ENCODE measurements at regions not wholly inside any gene's neighbourhood (a gene's known extent, or its start where the extent isn't known, plus 50 kb on each side); places are given as distances from the start of the nearest gene placed in this dataset.
"Not testable (repeated sequence)": the region's sequence is repeated elsewhere in the genome, so short reads cannot be mapped to it uniquely, and the experiment has no call there.

DNA sequence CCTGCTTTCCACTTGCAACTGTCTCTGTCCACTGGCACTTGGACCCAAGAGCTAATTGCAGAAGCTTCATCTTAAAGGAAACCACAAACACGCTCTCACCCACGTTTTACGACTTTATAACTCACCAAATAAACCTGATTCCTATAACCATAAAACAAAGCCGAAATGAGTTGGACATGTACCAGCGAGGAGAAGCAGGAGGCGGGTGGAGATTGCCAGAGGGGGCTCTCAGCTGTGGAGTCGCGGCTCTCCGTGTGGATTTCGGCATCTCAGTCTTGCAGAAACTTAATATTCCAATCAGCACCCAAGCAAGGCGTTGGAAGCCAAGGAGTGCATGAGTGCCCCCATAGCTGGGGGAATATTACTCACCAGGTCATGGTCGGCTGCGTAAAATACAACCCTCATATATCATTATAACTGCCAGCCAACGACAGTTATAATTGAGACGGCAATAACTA lies 483.6 kb downstream of the MN1 start:
- DNase-seq (ENCODE audit: low read depth in 1 of 2, low spot score in 1 of 2), result no peak
- TF ChIP-seq JUND (IDR thresholded peaks at IDR 0.05; ENCODE audit: low read depth), result no peak
- in situ Hi-C loops (cut with HindIII; ENCODE audit: low pct_unique_long_range_greater_than_20kb, low sequenced_read_pairs), result no loop called here

DNA sequence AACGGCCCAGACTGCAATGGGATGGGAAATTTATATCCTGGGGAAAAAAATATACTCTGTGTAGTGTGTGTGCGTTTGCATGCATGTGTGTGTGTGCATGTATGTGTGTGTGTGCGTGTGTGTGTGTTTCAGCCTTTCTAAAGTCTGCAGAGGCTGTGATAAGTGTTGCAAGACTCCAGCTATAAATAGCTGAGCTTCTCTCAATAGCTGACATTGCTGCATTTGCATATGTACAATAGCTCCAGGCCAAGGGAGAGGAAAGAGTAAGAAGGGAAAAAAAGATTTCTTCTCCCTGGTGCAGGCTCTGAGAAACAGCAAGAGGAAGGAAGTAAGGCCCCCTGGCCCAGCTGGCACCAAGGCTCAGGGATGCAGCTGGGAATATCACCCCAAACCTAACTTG lies 483.0 kb downstream of the MN1 start:
- peak in 1 of 2 experiments; percentile 43 for DNase-seq (ENCODE audit: low read depth in 1 of 2, low spot score in 1 of 2)
- in situ Hi-C loops (cut with HindIII; ENCODE audit: low pct_unique_long_range_greater_than_20kb, low sequenced_read_pairs), result no loop called here
- TF ChIP-seq JUND (IDR thresholded peaks at IDR 0.05; ENCODE audit: low read depth), result no peak

DNA sequence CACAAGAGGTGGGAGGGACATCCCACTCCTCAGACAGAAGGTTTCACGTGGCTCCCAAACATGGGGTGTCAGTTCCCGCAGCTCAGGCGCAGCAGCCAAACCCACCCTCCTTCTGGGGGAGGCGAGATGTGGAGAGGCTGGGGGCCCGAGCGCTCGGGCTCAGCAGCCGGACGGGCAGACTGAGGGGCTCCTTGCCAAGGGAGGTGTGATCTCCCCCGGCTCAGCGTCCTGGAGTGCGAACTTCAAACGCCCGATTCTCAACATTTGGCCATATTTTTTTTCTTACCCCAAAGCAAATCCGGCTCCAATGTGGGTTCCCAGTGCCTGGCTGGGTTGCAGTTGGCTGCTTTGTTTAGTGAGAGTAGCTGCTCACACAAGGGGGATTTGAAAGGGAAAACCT lies 477.9 kb downstream of the MN1 start:
- in situ Hi-C loops (cut with HindIII; ENCODE audit: low pct_unique_long_range_greater_than_20kb, low sequenced_read_pairs), result no loop called here
- DNase-seq (ENCODE audit: low read depth in 1 of 2, low spot score in 1 of 2), result no peak
- no peak for TF ChIP-seq JUND (IDR thresholded peaks at IDR 0.05; ENCODE audit: low read depth)

DNA sequence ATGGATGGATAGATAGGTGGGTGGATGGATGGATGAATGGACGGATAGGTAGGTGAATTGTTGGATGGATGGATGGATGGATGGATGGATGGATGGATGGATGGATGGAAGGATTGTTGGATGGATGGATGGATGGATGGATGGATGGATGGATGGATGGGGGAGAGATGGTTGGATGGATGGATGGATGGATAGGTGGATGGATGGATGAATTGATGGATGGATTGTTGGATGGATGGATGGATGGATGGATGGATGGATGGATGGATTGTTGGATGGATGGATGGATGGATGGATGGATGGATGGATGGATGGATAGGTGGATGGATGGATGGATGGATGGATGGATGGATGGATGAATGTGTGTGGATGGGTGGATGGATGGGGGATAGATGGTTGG lies 476.6 kb downstream of the MN1 start:
- in situ Hi-C loops (cut with HindIII; ENCODE audit: low pct_unique_long_range_greater_than_20kb, low sequenced_read_pairs); DNase-seq (ENCODE audit: low read depth in 1 of 2, low spot score in 1 of 2): not testable (repeated sequence)

DNA sequence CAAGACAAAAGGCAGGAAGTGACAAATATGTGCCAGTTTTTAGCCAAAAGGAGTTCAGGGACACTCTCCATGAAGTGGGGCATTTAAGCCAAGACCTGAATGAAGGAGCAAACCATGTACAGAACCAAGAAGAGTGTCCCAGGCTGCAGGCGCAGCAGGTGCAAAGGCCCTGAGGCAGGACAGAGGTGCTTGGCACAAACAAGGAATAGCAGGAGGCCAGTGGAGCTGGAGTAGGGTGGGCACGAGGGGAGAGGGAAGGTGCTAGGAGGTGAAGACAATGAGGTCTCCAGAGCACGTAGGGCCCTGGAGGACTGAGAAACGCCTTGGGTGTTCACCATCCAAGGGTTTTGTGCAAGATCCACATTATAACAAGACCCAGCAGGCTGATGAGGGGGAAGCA lies 474.1 kb downstream of the MN1 start:
- DNase-seq (ENCODE audit: low read depth in 1 of 2, low spot score in 1 of 2), result no peak
- in situ Hi-C loops (cut with HindIII; ENCODE audit: low pct_unique_long_range_greater_than_20kb, low sequenced_read_pairs), result no loop called here
- TF ChIP-seq JUND (IDR thresholded peaks at IDR 0.05; ENCODE audit: low read depth), result no peak

DNA sequence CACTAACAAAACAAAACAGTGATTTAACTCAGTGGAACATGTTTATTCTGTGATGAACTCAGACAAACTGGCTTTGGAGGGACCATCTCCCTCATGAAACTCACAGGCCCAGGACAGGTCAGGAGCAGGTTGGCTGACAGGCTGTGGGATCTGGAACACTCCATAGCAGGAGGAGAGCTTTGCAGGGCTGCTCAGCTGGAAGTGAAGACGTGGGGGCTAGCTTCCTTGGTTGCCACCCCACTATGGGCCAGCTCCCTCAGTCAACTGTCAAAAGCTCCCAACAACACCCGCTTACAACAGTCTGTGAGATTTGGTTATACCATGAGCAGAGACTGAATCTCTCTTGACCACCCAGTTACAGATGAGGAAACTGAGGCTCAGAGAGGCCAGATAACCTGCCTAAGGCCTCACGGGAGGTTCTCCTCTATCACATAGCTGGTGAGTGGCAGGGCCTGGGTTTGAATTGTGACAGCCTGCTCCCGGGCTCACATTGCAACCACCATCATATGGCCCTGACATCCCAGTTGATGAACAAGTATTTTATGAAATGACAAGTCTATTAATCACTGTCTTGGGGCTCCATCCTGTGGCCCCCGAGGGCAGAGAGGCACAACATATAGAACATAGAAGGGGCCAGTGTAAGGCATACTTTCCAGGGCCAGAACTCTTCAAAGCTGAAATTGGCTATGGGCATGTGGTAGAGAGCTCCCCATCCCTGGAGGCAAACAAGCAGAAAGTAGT lies 473.4 kb downstream of the MN1 start:
- DNase-seq (ENCODE audit: low read depth in 1 of 2, low spot score in 1 of 2), result no peak
- in situ Hi-C loops (cut with HindIII; ENCODE audit: low pct_unique_long_range_greater_than_20kb, low sequenced_read_pairs), result no loop called here

DNA sequence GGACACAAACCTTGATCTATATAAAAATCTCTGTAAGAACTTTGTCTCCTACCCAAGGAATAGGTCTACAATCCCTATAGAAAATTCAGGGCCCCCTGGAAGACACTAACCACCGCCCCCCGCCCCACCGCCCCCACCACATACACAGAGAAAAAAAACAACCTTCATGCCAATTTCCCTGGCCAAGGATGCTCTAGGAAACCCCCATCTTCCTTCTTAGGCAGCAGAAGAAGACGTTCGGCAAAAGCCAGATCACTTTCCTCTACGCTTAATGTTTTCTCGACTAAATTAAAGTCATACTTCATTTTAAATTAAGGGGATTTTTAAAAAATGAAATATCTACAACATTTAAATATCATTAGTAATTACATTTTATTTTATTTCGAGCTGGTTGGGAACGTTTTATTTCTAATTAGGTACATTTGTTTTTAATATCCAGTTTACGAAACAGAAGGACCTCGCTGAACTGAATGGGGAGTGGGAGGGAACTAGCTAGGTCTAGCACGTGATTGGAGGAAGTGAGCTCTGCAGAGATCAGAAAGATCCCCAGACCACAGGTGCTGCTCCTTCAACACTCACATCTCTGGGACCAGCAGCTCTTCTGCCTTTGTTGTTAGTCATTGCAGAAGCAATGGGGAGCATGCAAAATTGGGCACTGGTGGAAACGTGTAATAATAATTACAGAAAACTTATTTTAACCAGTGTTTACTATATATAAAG lies 472.3 kb downstream of the MN1 start:
- in situ Hi-C loops (cut with HindIII; ENCODE audit: low pct_unique_long_range_greater_than_20kb, low sequenced_read_pairs), result no loop called here
- no peak for DNase-seq (ENCODE audit: low read depth in 1 of 2, low spot score in 1 of 2)
- no peak for TF ChIP-seq JUND (IDR thresholded peaks at IDR 0.05; ENCODE audit: low read depth)

More for the DNA sequence above, 473.4 kb downstream of the MN1 start:
- TF ChIP-seq JUND (IDR thresholded peaks at IDR 0.05; ENCODE audit: low read depth), result no peak

DNA sequence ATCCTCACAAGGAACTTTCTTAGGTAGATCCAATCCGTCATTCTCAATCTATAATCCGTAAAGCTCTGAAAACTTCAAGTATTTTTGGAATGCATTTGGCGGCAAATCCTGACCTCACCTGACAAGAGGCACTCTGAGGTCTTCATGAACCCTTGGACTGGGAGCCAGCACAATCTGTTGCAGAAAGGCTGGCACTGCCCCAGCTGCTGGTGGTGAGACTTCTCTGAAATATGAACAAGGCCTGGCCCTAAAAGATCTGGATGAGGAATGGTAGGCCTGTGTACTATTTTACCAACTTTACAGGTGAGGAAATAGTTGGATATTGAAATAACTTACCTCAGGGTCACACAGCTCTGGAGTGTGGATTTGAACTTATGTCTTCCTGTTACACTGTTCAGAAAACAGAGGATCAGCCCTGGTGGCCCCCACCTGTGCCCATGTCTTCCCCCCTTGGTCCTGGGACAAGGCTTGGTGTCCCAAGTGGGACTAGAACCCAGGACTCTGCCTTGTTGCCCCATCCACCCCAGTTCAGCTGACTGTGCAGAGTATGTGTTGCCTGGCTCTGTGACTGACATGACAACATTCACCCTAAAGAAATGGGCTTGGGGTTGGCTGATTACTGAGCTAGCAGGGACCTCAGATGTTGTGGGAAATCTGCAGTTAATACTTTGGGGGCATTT lies 471.4 kb downstream of the MN1 start:
- in situ Hi-C loops (cut with HindIII; ENCODE audit: low pct_unique_long_range_greater_than_20kb, low sequenced_read_pairs), result no loop called here
- no peak for DNase-seq (ENCODE audit: low read depth in 1 of 2, low spot score in 1 of 2)

DNA sequence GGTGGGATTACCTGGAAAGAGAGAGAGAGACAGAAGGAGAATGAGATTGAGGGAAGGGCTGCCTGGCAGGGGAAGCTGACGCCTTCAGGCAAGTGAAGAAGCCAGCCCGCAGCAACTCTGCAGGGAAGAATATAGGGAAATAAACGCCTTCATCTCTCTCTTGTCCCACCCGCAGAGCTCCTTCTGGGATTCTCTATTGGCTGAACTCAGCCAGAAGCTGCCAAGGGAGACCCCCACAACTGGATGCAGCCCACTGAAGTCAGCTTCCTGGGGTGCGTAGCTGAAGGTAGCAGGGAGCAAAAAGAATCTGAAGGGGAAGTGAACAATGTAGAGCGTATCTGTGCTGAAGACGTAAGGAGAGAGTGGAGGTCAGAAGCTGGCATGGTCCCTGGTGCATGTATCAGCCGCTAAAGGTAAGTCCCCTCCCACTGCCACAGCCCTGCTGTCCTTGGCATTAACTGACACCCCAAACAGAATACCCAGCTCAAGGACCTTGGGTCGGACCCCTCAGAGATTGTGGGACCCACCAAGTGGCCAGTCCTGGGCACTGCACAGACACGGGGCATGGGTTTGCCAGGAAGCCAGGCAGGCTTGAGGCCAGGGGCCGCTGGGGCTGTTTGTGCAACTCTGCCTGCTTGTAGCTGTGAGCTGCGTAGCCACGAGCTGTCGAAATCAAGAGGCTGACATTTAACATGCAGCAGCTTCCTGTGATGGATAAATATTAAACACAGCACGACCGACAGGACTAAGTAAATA lies 469.9 kb downstream of the MN1 start:
- no peak for TF ChIP-seq JUND (IDR thresholded peaks at IDR 0.05; ENCODE audit: low read depth)
- in situ Hi-C loops (cut with HindIII; ENCODE audit: low pct_unique_long_range_greater_than_20kb, low sequenced_read_pairs), result no loop called here

More for the DNA sequence above, 471.4 kb downstream of the MN1 start:
- no peak for TF ChIP-seq JUND (IDR thresholded peaks at IDR 0.05; ENCODE audit: low read depth)

DNA sequence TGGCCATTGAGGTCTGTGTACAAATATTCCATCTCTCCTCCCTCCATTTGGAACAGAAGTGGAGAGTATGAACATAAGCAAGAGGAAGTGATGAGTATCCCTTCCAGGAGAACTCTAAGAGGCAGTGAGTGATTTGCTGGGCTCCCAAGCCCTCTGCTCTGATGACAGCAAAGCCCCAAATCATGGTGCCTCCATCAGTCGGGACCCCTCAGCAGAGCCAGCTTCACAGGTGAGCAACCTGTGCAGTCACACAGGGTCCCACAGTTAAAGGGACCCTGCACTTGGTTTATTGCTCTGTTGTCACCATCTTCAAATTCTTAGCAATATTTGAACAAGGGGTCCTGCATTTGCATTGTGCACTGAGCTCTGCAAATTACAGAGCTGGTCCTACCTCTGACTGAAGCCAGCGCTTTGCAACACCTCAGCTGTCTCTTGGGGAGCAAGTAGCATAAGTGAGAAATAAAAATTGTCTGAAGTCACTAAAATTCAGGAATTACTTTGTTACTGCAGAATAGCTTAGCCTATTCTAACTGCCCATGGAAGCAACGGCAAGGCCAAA lies 466.4 kb downstream of the MN1 start:
- DNase-seq (ENCODE audit: low read depth in 1 of 2, low spot score in 1 of 2), result no peak
- no peak for TF ChIP-seq JUND (IDR thresholded peaks at IDR 0.05; ENCODE audit: low read depth)
- in situ Hi-C loops (cut with HindIII; ENCODE audit: low pct_unique_long_range_greater_than_20kb, low sequenced_read_pairs), result no loop called here

More for the DNA sequence above, 469.9 kb downstream of the MN1 start:
- DNase-seq (ENCODE audit: low read depth in 1 of 2, low spot score in 1 of 2), result no peak

DNA sequence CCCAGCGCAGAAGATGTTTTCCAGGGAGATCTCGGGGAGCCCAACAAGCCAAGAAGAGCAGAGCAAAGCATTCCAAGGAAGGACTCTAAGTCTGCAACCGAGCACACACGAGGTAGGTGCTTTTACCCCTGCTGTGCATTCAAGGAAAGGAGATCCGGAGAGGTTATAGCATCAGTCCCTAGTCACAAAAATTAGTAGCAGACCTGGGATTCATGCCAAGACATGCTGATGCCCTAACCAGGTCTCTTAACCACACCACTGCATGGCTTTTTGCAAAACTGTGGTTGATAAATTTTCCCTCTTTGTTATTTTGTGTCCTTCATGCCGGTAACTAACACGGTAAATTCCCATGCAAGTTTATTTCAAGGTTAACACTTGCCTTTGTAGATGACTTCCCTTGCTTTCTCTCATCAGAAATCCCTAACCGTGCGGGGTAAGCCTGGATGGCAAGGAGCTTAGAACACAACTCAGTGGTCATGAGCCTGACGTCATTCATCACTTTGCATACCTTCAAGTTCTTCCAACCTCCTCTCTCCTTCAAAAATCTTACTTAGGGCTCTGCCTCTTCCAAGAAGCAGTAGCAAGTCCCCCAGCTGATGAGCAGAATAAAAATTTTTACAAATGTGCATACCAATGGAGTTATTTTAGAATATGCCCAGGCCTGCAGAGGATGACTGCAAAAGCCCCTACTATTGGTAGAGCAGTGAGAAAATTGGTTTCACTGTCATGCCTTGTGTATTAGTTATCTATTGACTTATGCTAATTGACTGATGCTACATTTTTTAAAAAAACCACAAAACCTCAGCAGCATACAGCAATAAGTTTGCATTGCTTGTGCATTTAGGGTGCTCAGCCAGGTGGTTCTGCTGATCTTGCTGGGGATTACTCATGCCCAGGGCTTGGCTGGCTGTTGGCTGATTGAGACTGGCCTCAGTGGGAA lies 465.1 kb downstream of the MN1 start:
- in situ Hi-C loops (cut with HindIII; ENCODE audit: low pct_unique_long_range_greater_than_20kb, low sequenced_read_pairs), result no loop called here
- DNase-seq (ENCODE audit: low read depth in 1 of 2, low spot score in 1 of 2), result no peak
- no peak for TF ChIP-seq JUND (IDR thresholded peaks at IDR 0.05; ENCODE audit: low read depth)
